Activated B cell treated with CpG ODN at 0.5 μM for 24 hours (primary cell): ENCODE measurements at regions not wholly inside any gene's neighbourhood (a gene's known extent, or its start where the extent isn't known, plus 50 kb on each side); places are given as distances from the start of the nearest gene placed in this dataset.

Experiments used
- ATAC-seq: fragments of 200-7000 bp; cut with Tn5 transposase; one replicate; pipeline ENCODE4 v1.10.0; 2021; ENCODE audit warnings: low read depth, mild to moderate bottlenecking, moderate library complexity
- CTCF ChIA-PET: fragments of 350-600 bp; sonication (Branson Sonifier 250); formaldehyde crosslinking; loops from one replicate; lab custom pipeline; 2021; ENCODE audit warnings: antibody characterized with exemption; lab: Charles Lee
- POLR2A ChIA-PET: fragments of 350-600 bp; sonication (Branson Sonifier 250); formaldehyde crosslinking; loops from one replicate; lab custom pipeline; 2021; ENCODE audit warnings: antibody characterized with exemption; lab: Charles Lee
- DNase-seq: peaks from one replicate; pipeline ENCODE4 v3.0.0; 2022
- H3K27ac Mint-ChIP-seq: one replicate; pipeline ENCODE4 v1.8.0; 2020; ENCODE audit warnings: mixed read lengths
- H3K27me3 Mint-ChIP-seq: one replicate; pipeline ENCODE4 v1.8.0; 2021; ENCODE audit warnings: mixed read lengths
- H3K36me3 Mint-ChIP-seq: one replicate; pipeline ENCODE4 v1.8.0; 2021; ENCODE audit warnings: low read depth, mixed read lengths
- H3K4me1 Mint-ChIP-seq: one replicate; pipeline ENCODE4 v1.8.0; 2021; ENCODE audit warnings: mixed read lengths
- H3K4me3 Mint-ChIP-seq: one replicate; pipeline ENCODE4 v1.8.0; 2020; ENCODE audit warnings: mild to moderate bottlenecking, mixed read lengths
- H3K9me3 Mint-ChIP-seq: one replicate; pipeline ENCODE4 v1.8.0; 2020; ENCODE audit warnings: mixed read lengths
- CTCF ChIP-seq: fragments of 200-600 bp; IDR thresholded peaks from one replicate; pipeline ENCODE4 v1.8.0; 2022; ENCODE audit warnings: antibody characterized with exemption, mild to moderate bottlenecking
- intact Hi-C: fragments of 100-400 bp; cut with micrococcal nuclease; formaldehyde crosslinking; loops from one replicate; pipeline ENCODE4 v1.15.1; 2024

- H3K27me3 Mint-ChIP-seq: no peaks in the 10 kb centered on the region
- no peaks in the 10 kb centered on the region for H3K4me1 Mint-ChIP-seq
- DNase-seq (no peak), ATAC-seq (no peak)
- intact Hi-C loops: no loop called here
- H3K36me3 Mint-ChIP-seq: no peaks in the 10 kb centered on the region
- no peak overlapping the region for H3K4me3 Mint-ChIP-seq
- TF ChIP-seq CTCF: no peak
- POLR2A ChIA-PET: no interaction called here
- CTCF ChIA-PET: no interaction called here
- peaks cover 24% of the 10 kb centered on the region for H3K9me3 Mint-ChIP-seq
- no peak overlapping the region for H3K27ac Mint-ChIP-seq
These were observed 2183.0 kb downstream of the TP53TG3F start for GRCh38 chr16:35642322-35642835.

- H3K4me3 Mint-ChIP-seq: no peak overlapping the region
- no peaks in the 10 kb centered on the region for H3K4me1 Mint-ChIP-seq
- intact Hi-C loops: no loop called here
- no peak for TF ChIP-seq CTCF
- no peak overlapping the region for H3K27ac Mint-ChIP-seq
- ChIA-PET POLR2A (no interaction called here), CTCF (no interaction called here)
- peaks cover 15% of the 10 kb centered on the region for H3K9me3 Mint-ChIP-seq
- no peak for ATAC-seq
- H3K36me3 Mint-ChIP-seq: no peaks in the 10 kb centered on the region
- H3K27me3 Mint-ChIP-seq: no peaks in the 10 kb centered on the region
- DNase-seq: no peak
These were observed 2192.4 kb downstream of the TP53TG3F start for GRCh38 chr16:35651841-35652240.

- Mint-ChIP-seq H3K27me3 (no peaks in the 10 kb centered on the region), H3K4me1 (no peaks in the 10 kb centered on the region), H3K36me3 (no peaks in the 10 kb centered on the region), H3K27ac (no peak overlapping the region), H3K4me3 (no peak overlapping the region), H3K9me3 (peaks cover 21% of the 10 kb centered on the region)
- no peak for TF ChIP-seq CTCF
- DNase-seq (no peak), ATAC-seq (no peak)
- ChIA-PET CTCF (no interaction called here), POLR2A (no interaction called here)
- intact Hi-C loops: no loop called here
These were observed 2204.8 kb downstream of the TP53TG3F start for GRCh38 chr16:35664091-35664693.

GRCh38 chr16:35685085-35685484 is 2225.7 kb downstream of the TP53TG3F start:
- DNase-seq: no peak
- no peak for ATAC-seq
- CTCF ChIA-PET: no interaction called here
- Mint-ChIP-seq H3K4me3 (no peak overlapping the region), H3K36me3 (no peaks in the 10 kb centered on the region), H3K27ac (peak overlapping the region; percentile 30), H3K9me3 (peaks cover 15% of the 10 kb centered on the region), H3K4me1 (no peaks in the 10 kb centered on the region), H3K27me3 (no peaks in the 10 kb centered on the region)
- intact Hi-C loops: no loop called here
- POLR2A ChIA-PET: no interaction called here
- no peak for TF ChIP-seq CTCF

- Mint-ChIP-seq H3K4me1 (no peaks in the 10 kb centered on the region), H3K4me3 (no peak overlapping the region), H3K27me3 (no peaks in the 10 kb centered on the region), H3K36me3 (no peaks in the 10 kb centered on the region), H3K27ac (no peak overlapping the region), H3K9me3 (peaks cover 26% of the 10 kb centered on the region)
- intact Hi-C loops: no loop called here
- DNase-seq (no peak), ATAC-seq (no peak)
- CTCF ChIA-PET: no interaction called here
- POLR2A ChIA-PET: no interaction called here
- no peak for TF ChIP-seq CTCF
These were observed 2227.2 kb downstream of the TP53TG3F start for GRCh38 chr16:35686595-35686994.
